Esophagus muscularis mucosa (tissue), 4 donors: ENCODE measurements at regions not wholly inside any gene's neighbourhood (a gene's known extent, or its start where the extent isn't known, plus 50 kb on each side); places are given as distances from the start of the nearest gene placed in this dataset.

Source experiments
- DNase-seq: peaks from one replicate; pipeline ENCODE4 v3.0.0-alpha.2; 2017; ENCODE audit errors: extremely low spot score
- H3K27ac ChIP-seq, 4 donors: fragments of 200-600 bp; sonication (generic); replicated peaks in 1 of 4; 1 replicate in 3 of 4; 2 replicates in 1 of 4; pipeline ENCODE4 v1.5.1; 2016 to 2019; ENCODE audit warnings: mild to moderate bottlenecking in 1 of 4
- H3K27me3 ChIP-seq, 4 donors: fragments of 200-600 bp; sonication (generic); one replicate each; pipeline versions ENCODE4 v1.5.1 to v1.6.0; 2016 to 2019
- H3K36me3 ChIP-seq, 4 donors: fragments of 200-600 bp; sonication (generic); one replicate each; pipeline ENCODE4 v1.5.1; 2016 to 2019
- H3K4me1 ChIP-seq, 4 donors: fragments of 200-600 bp; sonication (generic); one replicate each; pipeline ENCODE4 v1.5.1; 2016 to 2019
- H3K4me3 ChIP-seq, 4 donors: fragments of 200-600 bp; sonication (generic); 1 replicate in 2 of 4; 2 replicates in 2 of 4; pipeline ENCODE4 v1.5.1; 2016 to 2019; ENCODE audit warnings: mild to moderate bottlenecking in 4 of 4, moderate library complexity in 1 of 4
- H3K9me3 ChIP-seq, 4 donors: fragments of 200-600 bp; sonication (generic); 1 replicate in 3 of 4; 2 replicates in 1 of 4; pipeline ENCODE4 v1.5.1; 2016 to 2019
- EP300 ChIP-seq: sonication (generic); formaldehyde crosslinking; IDR thresholded peaks from one replicate; pipeline ENCODE4 v1.6.1; 2017; ENCODE audit warnings: antibody characterized with exemption
- POLR2A ChIP-seq: fragments of 450-650 bp; IDR thresholded peaks from one replicate; pipeline ENCODE4 v1.6.1; 2017; ENCODE audit warnings: antibody characterized with exemption, moderate library complexity, mild to moderate bottlenecking, low read depth
- POLR2AphosphoS5 ChIP-seq, 2 donors: sonication (generic); formaldehyde crosslinking; IDR thresholded peaks; one replicate each; pipeline ENCODE4 v1.6.1; 2017; ENCODE audit warnings: antibody characterized with exemption in 2 of 2
- WGBS: methylation state at CpG from one replicate; pipeline ENCODE4 v1.1.5; 2018; 5-methylcytosine and 5-hydroxymethylcytosine counted together
- intact Hi-C: fragments of 100-400 bp; cut with DNase I; formaldehyde crosslinking; loops from one replicate; pipeline ENCODE4 v1.15.1; 2023
- TF ChIP-seq, protein P1 (sequence below), 3 experiments: fragments of 200-600 bp in 2 of 3; fragments of 450-650 bp in 1 of 3; sonication (generic) in 2 of 3; IDR thresholded peaks; one replicate each; pipeline ENCODE4 v1.5.1; 2017 to 2019; ENCODE audit warnings: antibody characterized with exemption in 3 of 3, mild to moderate bottlenecking in 2 of 3, moderate library complexity in 1 of 3

DNA sequence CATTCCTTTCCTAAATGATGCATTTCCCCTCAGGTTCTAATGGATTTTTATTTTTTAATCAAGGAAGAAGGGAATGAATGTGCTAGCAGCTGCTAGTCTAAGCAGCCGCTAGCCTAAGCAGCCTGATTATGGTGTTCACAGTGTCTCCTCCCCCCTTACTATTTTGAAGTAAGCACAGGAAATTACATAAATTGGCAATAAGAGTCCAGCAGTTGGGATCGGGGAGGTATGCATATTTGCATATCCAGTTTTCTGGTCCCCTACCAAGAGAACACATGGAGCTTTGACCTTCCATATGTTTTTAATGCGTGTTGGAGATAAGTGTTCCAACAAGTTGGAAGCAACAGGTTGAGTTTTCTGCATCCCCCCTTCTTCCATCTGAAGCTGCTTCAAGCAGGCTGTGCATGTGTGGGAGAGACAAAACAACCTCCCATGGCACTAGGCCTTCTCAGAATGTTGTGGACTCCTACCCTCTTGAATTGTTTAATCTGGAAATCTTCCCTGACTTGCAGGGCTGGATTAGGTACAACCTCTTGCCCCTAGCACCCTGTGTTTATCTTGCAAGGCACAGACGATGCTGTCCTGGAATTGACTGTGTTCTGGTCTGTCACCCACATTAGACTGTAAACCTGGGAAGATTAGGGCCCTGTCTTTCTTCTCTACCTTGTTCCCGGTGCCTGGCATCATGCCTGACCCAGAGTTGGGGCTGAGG, 124.8 kb upstream of the LRIG1 start:
- intact Hi-C loops = no loop called here
- 48% methylated on average over 4 of the region's 5 CpGs for WGBS
- H3K4me3 ChIP-seq = no peak overlapping the region
- TF ChIP-seq, protein P1, sequence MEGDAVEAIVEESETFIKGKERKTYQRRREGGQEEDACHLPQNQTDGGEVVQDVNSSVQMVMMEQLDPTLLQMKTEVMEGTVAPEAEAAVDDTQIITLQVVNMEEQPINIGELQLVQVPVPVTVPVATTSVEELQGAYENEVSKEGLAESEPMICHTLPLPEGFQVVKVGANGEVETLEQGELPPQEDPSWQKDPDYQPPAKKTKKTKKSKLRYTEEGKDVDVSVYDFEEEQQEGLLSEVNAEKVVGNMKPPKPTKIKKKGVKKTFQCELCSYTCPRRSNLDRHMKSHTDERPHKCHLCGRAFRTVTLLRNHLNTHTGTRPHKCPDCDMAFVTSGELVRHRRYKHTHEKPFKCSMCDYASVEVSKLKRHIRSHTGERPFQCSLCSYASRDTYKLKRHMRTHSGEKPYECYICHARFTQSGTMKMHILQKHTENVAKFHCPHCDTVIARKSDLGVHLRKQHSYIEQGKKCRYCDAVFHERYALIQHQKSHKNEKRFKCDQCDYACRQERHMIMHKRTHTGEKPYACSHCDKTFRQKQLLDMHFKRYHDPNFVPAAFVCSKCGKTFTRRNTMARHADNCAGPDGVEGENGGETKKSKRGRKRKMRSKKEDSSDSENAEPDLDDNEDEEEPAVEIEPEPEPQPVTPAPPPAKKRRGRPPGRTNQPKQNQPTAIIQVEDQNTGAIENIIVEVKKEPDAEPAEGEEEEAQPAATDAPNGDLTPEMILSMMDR (IDR thresholded peaks at IDR 0.05) = no peak
- TF ChIP-seq POLR2A = no peak
- TF ChIP-seq POLR2AphosphoS5 (IDR thresholded peaks at IDR 0.05) = no peak
- TF ChIP-seq EP300 = no peak
- H3K36me3 ChIP-seq = no peaks in the 10 kb centered on the region
- no peak overlapping the region for H3K27ac ChIP-seq
- H3K4me1 ChIP-seq = peaks cover 0 to 11% (median 8%) of the 10 kb centered on the region in 4 donors
- DNase-seq = no peak
- H3K27me3 ChIP-seq = no peaks in the 10 kb centered on the region
- no peaks in the 10 kb centered on the region for H3K9me3 ChIP-seq

DNA sequence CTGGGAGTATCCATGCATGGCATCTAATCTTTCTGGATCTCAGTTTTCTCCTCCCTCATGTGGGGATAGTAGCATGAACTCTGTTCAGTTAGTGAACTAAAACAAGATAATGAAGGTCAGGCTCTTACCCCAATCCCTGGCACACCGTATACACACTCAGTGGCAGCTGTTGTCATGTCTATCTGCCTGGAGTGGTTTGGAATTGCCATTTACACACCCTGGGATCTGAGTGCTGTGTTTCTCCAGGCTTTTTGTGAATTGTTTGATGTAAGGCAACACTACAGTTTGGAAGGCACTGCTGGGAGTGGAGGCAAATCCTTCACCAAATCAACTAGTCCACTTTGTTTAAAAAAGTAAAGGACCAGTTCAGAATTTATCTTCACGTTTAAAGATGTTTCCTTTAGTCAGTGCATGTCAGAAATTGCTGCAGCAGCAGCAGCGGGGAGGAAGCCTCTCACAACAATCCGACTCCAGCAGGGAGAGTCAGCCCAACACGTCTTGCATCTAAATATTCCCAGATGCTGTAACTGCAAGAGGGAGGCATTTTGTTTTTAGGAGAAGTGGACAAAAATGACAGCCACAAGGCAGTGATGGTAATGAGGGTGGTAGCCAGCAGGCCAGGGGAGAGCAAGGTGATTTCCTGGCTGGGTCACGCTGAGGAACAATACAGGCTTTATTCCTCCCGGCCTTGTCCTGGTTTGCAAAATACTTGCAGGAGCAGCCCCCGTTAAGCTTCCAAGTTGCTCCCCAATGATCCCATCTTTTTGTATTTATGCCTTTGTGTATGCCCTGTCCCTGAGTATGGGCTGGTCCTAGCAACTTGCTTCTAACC, 128.5 kb upstream of the LRIG1 start:
- H3K9me3 ChIP-seq = no peaks in the 10 kb centered on the region
- WGBS = 75% methylated on average over 8 of the region's 8 CpGs
- peaks cover 0 to 11% (median 8%) of the 10 kb centered on the region in 4 donors for H3K4me1 ChIP-seq
- intact Hi-C loops = no loop called here
- H3K27me3 ChIP-seq = no peaks in the 10 kb centered on the region
- no peak overlapping the region for H3K27ac ChIP-seq
- H3K4me3 ChIP-seq = no peak overlapping the region
- TF ChIP-seq POLR2AphosphoS5 (IDR thresholded peaks at IDR 0.05) (no peak), POLR2A (no peak), EP300 (no peak)
- TF ChIP-seq, protein P1 (IDR thresholded peaks at IDR 0.05) = no peak
- no peaks in the 10 kb centered on the region for H3K36me3 ChIP-seq
- DNase-seq = no peak

DNA sequence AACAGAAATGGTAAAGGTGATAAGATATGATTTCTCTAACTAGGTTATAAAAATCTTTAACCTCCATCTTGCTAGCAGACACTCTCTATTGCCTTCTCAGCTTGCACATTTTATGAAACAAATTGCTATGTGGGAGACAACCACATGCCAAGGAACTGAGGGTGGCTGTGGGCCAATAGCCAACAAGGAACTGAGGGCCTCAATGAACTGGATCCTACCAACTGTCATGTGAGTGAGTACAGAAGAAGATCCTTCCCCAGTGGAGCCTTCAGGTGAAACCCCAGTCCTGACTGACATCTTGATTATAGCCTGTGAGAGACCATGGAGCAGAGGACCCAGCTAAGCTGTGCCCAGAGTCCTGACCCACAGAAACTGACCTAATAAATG, 129.2 kb upstream of the LRIG1 start:
- Histone ChIP-seq H3K4me3 (no peak overlapping the region), H3K9me3 (no peaks in the 10 kb centered on the region), H3K27ac (no peak overlapping the region), H3K36me3 (no peaks in the 10 kb centered on the region), H3K4me1 (peaks cover 0 to 11% (median 7%) of the 10 kb centered on the region in 4 donors), H3K27me3 (no peaks in the 10 kb centered on the region)
- DNase-seq = no peak
- TF ChIP-seq POLR2AphosphoS5 (IDR thresholded peaks at IDR 0.05) = no peak
- TF ChIP-seq EP300 = no peak
- no peak for TF ChIP-seq POLR2A
- TF ChIP-seq, protein P1 (IDR thresholded peaks at IDR 0.05) = no peak
- intact Hi-C loops = no loop called here

DNA sequence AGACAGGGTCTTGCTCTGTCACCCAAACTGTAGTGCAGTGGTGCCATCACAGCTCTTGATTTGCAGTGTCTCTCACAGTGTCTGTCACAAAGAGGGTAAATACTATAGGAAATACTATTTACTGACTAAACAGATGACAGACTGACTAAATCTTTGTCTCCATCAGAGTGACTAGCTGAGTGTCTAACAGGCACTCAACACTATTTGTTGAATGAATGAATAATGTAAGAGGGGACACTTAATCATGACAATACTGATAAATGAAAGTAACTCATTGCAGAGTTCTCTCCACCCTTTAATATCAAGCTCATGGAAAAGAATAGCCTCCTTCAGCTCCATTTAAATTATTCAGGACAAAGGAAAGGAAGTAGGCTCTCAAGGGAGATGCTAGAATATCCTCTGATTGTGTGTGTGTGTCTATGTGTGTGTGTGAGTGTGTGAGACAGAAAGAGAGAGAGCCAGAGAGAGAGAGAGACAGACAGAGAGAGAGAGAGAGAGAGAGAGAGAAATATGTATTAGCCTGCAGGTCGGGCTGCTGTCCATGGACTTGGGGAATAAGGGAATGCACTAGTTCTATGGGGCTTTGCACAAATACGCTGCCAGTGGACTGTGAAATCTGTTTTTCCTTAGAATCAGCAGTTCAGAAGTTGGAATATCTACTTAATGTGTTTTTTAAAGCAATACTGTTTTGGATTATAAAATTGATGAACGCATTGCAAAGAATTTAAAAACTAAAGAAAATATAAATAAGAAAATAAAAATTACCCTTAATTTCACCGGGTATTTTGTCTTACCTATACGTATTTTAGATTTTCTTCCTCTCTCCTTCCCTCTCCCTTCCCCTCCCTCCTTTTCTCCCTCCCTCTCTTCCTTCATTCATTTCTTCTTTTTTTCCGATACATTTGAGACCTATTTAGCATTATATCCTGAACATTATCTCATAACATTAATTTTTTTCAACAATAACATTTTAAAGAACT, 132.9 kb upstream of the LRIG1 start:
- intact Hi-C loops = no loop called here
- Histone ChIP-seq H3K4me1 (no peaks in the 10 kb centered on the region), H3K4me3 (no peak overlapping the region)

More for the DNA sequence above, 132.9 kb upstream of the LRIG1 start:
- no peak for DNase-seq
- WGBS = 84% methylated on average over 6 of the region's 6 CpGs
- Histone ChIP-seq H3K36me3 (no peaks in the 10 kb centered on the region), H3K9me3 (no peaks in the 10 kb centered on the region), H3K27me3 (no peaks in the 10 kb centered on the region), H3K27ac (no peak overlapping the region)
- TF ChIP-seq, protein P1 (IDR thresholded peaks at IDR 0.05) = no peak
- TF ChIP-seq EP300 (no peak), POLR2AphosphoS5 (IDR thresholded peaks at IDR 0.05) (no peak), POLR2A (no peak)
